ENCODE measurements at regions not wholly inside any gene's neighbourhood (a gene's known extent, or its start where the extent isn't known, plus 50 kb on each side); places are given as distances from the start of the nearest gene placed in this dataset.

- peaks cover 3% of the 10 kb centered on the region for H3K9me3 Mint-ChIP-seq (ENCODE audit: unreplicated experiment)
- no peak overlapping the region for H3K27ac Mint-ChIP-seq (ENCODE audit: unreplicated experiment)
- peaks cover 3% of the 10 kb centered on the region for H3K4me1 Mint-ChIP-seq (ENCODE audit: low read depth, unreplicated experiment)
- DNase-seq: no peak
- peaks cover 12% of the 10 kb centered on the region for H3K36me3 Mint-ChIP-seq (ENCODE audit: unreplicated experiment)
- no peak for TF ChIP-seq CTCF (IDR thresholded peaks at IDR 0.05; ENCODE audit: partially characterized antibody, unreplicated experiment)
- peaks cover 1% of the 10 kb centered on the region for H3K27me3 Mint-ChIP-seq (ENCODE audit: unreplicated experiment)
- H3K4me3 Mint-ChIP-seq (ENCODE audit: unreplicated experiment): no peak overlapping the region
Measured at GRCh38 chr2:8431446-8432125, 250.3 kb upstream of the ID2 start.

DNA sequence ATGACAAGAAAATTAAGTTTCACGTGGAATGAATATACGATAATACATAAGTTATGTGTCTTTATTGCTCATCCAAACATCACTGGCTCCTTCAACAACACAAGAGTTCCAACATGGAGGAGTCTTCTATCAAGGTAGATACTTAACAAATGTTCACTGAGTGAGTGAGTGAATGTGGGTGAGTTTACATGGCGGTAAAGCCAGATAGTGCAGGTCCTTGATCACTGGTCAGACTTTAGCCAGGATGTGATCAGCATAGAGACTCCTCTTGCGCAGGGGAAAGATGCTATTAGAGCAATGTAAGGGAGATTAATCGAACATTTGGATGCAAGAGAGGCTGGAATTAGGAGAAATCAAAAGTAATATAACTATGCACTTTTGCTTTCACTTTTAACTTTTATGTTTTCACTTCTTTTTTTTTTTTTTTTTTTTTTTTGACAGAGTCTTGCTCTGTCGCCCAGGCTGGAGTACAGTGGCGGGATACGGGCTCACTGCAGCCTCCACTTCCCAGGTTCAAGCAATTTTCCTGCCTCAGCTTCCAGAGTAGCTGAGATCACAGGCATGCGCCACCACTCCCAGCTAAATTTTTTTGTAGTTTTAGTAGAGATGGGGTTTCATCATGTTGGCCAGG is 249.0 kb upstream of the ID2 start:
- H3K9me3 Mint-ChIP-seq (ENCODE audit: unreplicated experiment): peaks cover 2% of the 10 kb centered on the region
- peaks cover 1% of the 10 kb centered on the region for H3K27me3 Mint-ChIP-seq (ENCODE audit: unreplicated experiment)
- H3K4me3 Mint-ChIP-seq (ENCODE audit: unreplicated experiment): no peak overlapping the region
- no peak for DNase-seq
- H3K36me3 Mint-ChIP-seq (ENCODE audit: unreplicated experiment): peaks cover 9% of the 10 kb centered on the region
- TF ChIP-seq CTCF (IDR thresholded peaks at IDR 0.05; ENCODE audit: partially characterized antibody, unreplicated experiment): no peak
- H3K4me1 Mint-ChIP-seq (ENCODE audit: low read depth, unreplicated experiment): no peaks in the 10 kb centered on the region
- no peak overlapping the region for H3K27ac Mint-ChIP-seq (ENCODE audit: unreplicated experiment)

DNA sequence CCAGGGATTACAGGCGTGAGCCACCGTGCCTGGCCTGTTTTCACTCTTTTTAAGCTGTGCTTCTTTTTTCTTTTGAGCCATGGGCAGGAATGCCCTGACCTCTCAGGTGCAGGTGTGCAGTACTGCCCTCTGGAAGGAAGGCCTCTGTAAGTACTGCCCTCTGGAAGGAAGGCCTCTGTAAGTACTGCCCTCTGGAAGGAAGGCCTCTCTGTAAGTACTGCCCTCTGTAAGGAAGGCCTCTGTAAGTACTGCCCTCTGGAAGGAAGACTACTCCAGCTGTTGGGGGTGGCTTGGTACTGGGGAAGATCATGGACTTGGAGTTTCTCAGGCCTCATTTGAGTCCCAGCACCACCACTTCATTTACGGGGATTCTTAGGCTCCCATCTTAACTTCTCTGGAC is 248.5 kb upstream of the ID2 start:
- Mint-ChIP-seq H3K36me3 (ENCODE audit: unreplicated experiment) (peaks cover 9% of the 10 kb centered on the region), H3K9me3 (ENCODE audit: unreplicated experiment) (peaks cover 2% of the 10 kb centered on the region), H3K4me3 (ENCODE audit: unreplicated experiment) (no peak overlapping the region), H3K4me1 (ENCODE audit: low read depth, unreplicated experiment) (no peaks in the 10 kb centered on the region), H3K27ac (ENCODE audit: unreplicated experiment) (no peak overlapping the region), H3K27me3 (ENCODE audit: unreplicated experiment) (no peaks in the 10 kb centered on the region)
- TF ChIP-seq CTCF (IDR thresholded peaks at IDR 0.05; ENCODE audit: partially characterized antibody, unreplicated experiment): no peak
- no peak for DNase-seq

- no peaks in the 10 kb centered on the region for H3K4me1 Mint-ChIP-seq (ENCODE audit: low read depth, unreplicated experiment)
- no peak for DNase-seq
- no peak for TF ChIP-seq CTCF (IDR thresholded peaks at IDR 0.05; ENCODE audit: partially characterized antibody, unreplicated experiment)
- no peaks in the 10 kb centered on the region for H3K27me3 Mint-ChIP-seq (ENCODE audit: unreplicated experiment)
- H3K36me3 Mint-ChIP-seq (ENCODE audit: unreplicated experiment): no peaks in the 10 kb centered on the region
- no peak overlapping the region for H3K4me3 Mint-ChIP-seq (ENCODE audit: unreplicated experiment)
- H3K9me3 Mint-ChIP-seq (ENCODE audit: unreplicated experiment): peaks cover 2% of the 10 kb centered on the region
- H3K27ac Mint-ChIP-seq (ENCODE audit: unreplicated experiment): no peak overlapping the region
Measured at GRCh38 chr2:8435608-8436007, 246.2 kb upstream of the ID2 start.

DNA sequence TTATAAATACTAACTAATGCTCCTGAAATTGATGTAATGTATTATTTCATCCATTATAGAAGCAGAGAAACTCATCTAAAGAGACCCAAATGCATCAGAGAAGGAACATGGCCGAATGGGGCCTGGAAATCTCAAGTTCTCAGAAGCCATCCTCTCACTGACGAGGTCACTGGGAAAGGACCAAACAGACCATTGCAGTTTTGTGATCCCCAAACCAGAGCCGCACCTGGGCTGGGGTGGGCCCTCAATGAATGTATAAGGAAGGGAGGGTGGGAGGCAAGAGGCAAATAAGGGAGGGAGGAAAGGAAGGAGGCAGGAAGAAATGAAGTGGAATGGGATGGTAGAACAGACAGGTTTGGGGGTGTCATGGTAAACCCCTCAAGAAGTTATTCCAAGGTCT is 245.3 kb upstream of the ID2 start:
- no peak for DNase-seq
- H3K27ac Mint-ChIP-seq (ENCODE audit: unreplicated experiment): no peak overlapping the region
- no peaks in the 10 kb centered on the region for H3K4me1 Mint-ChIP-seq (ENCODE audit: low read depth, unreplicated experiment)
- peaks cover 2% of the 10 kb centered on the region for H3K9me3 Mint-ChIP-seq (ENCODE audit: unreplicated experiment)
- no peak for TF ChIP-seq CTCF (IDR thresholded peaks at IDR 0.05; ENCODE audit: partially characterized antibody, unreplicated experiment)
- no peaks in the 10 kb centered on the region for H3K27me3 Mint-ChIP-seq (ENCODE audit: unreplicated experiment)
- H3K36me3 Mint-ChIP-seq (ENCODE audit: unreplicated experiment): no peaks in the 10 kb centered on the region
- H3K4me3 Mint-ChIP-seq (ENCODE audit: unreplicated experiment): no peak overlapping the region
